AG08395 (cell line): ENCODE measurements at regions not wholly inside any gene's neighbourhood (a gene's known extent, or its start where the extent isn't known, plus 50 kb on each side); places are given as distances from the start of the nearest gene placed in this dataset.
"Not testable (repeated sequence)": the region's sequence is repeated elsewhere in the genome, so short reads cannot be mapped to it uniquely, and the experiment has no call there.

Source experiments
- DNase-seq: peaks from one replicate; pipeline ENCODE4 v3.0.0; 2012; ENCODE audit warnings: mixed read lengths, low spot score

DNA sequence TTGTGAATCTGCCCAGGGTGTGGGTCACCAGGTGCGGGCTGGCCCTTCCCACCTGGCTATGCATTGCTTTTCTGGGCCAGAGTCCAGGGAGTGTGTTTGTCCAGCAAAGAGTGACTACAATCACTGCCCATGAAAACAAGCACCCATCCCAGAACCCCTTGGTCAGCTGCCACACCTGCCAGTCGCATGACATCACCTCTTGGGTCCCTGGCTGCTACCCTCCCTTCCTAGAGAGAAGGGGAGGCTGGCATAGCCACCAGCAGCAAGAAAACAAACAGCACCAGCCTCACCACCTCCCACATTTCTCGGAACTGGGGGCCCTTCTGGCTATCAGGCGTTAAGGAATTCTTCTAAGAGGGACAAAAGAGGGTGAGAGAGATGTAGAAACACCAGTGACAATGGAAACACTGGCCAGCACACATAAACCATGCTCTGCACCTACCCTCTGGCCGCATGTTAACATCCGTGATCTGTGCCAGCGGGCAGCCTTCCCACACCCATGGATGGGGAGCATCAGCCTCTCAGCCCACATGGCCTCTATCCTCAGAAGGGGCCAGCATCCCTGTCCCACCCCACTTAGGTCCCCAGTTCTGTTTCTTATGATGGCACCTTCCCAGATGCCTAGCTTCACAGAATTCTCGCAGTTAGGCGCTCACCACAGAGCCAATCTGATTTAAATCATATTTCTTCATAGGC lies 109.7 kb upstream of the GLI2 start:
- DNase-seq = no peak

- DNase-seq = no peak
Measured at GRCh38 chr2:120626566-120626965, 109.1 kb upstream of the GLI2 start.

- no peak for DNase-seq
Measured at GRCh38 chr2:120628248-120628647, 107.4 kb upstream of the GLI2 start.

DNA sequence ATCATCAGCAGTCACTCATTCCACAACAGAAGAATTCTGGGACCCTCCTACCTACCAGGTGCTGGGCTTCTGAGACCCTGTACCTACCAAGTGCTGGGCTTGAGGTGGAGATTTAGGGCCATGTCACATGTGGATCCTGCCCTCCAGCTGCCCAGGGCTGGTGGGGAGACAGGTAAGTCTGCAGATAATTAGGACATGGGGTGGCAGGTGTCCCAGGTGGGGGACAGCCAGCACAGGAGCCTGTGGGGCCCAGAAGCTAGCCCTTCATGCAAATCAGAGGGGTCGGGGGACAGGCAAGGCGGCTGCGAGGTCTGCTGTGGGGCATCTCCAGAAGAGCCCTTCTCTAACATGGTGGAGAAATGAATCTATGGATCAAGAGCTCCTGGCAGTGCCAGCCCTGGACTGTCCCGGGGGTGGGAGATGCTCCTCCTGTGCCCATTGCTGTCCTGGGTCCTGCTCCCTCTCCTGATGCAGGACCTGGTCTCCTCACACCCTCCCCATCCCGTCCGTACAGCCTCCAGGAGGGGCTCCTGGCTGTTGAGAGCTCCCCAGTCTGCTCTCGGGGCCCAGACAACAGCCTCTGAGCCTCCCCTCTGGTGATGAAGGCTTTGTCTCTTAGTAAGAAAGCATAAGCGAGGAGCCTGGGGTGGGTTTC lies 106.3 kb upstream of the GLI2 start:
- DNase-seq = no peak

DNA sequence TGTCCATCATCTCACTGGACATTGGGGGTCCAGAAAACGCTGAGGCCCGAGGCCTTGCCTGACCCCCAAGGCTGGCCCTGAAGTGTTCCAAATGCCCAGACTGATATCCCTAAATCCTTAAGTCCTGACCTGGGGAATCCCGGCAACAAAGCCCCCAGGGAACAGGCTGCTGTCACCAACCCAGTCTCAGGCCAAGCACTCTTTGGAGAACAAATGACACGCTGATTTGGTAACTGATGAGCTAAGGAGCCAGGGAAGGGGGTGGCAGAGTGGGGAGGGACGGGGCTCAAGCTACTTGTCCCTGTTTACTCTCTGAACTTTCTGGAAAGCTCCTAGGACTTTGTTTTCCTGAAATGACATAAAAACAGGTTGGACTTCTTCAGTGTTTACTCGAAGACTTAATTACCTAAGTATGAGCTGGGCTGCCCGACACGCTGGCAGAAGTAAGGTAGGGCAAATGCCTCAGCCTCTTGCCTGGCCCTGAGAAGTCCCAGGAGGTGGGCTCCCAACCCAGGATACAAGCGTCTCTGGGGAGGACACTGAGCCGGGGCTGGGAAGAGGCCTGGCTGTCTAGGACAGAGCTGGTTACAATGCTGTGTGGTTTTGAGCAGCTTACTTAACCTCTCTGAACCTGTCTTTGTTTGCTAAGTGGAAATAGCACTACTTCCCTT lies 105.5 kb upstream of the GLI2 start:
- DNase-seq = no peak

GRCh38 chr2:120631236-120631635 lies 104.4 kb upstream of the GLI2 start:
- no peak for DNase-seq

DNA sequence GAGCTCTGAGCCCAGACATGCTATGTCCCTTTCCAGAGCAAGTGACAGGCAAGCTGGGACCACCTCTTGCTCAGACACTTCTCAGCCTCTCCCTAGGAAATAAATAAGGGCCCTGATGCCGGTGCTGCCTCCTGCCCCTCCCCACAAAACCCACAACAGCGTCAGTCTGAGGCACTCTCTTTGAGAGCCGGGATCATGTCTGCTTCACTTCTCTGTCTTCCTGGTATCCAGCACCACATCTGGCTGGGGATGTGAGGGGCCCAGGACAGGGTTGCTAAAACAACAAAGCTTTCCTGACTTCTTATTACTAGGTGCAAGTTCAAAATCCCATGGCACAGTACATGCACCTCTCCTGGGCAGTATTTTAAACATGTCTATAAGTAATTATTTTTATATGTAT lies 103.9 kb upstream of the GLI2 start:
- no peak for DNase-seq

- DNase-seq = no peak
Measured at GRCh38 chr2:120632796-120633646, 102.6 kb upstream of the GLI2 start.

DNA sequence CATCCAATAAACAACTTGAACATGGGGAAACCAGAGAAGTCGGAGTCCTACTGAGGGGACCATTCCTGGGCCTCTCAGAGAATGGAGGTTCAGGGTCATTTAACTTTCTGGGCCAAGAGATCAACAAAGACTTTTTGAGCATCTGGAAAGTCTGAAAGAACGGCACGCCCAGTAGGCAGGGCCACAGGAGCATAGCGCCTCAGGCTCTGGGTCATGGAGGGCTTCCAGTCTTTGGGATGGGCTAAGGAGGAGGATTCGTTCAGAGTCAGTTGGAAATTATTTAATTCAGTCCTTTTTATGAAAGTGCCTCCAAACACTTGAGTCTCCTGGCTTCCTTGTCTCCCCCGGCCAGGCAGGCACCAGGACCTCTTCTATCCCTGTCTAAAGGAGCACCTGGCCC lies 101.1 kb upstream of the GLI2 start:
- no peak for DNase-seq

DNA sequence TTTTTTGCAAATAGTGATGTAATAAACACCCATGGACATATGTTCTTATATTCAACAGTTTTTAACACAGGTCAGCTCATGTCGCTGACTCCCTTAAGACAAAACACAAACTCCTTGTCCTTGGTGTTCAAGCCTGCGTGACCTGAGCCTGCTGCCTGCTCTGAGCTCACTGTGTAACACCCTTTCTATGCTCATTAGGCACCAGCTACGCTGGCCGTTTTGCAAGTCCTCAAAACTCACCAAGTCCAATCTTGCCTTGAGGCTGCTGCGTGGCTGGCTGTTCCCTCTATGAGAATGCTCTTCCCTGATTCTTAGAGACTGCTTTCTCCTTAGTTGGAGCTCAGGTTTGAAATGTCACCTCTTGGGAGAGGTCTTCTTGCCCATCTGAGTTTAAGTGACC lies 100.5 kb upstream of the GLI2 start:
- no peak for DNase-seq

DNA sequence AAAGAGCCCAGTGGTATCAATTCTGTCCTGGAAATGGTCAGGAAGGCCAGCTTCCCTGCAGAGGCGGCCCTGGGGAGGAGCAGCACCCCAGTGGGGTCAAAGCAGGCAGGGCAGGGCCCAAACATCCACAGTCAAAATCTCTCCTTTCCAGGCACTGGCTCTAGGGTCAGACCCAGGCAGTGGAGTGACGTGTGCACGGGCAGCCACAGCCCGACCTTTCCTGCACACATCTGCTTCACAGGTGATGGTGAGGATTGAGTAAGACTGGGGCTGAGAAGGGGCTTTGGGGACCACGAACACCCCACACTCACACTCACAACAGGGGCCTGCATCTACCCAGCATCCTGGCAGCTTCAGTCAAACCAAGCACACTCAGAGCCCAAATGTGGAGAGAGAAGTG lies 97.8 kb upstream of the GLI2 start:
- no peak for DNase-seq

DNA sequence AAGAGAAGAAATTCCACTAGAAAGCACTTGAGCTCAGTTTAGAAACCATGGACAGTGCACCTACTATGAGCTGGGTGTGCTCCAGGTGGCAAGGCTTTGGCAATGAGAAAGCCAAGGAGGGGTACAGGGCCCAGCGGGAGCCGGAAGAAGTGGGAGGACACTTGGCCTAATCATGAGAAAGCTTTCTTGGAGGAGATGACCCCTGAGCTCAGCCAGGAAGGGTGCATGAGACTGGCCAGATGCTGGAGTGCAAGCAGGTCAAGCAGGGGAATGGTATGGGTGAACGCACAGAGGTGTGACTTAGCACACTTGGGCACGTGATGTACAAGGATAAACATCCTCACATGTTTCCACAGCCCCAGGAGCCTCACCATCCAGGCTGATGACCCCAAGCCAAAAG lies 97.2 kb upstream of the GLI2 start:
- no peak for DNase-seq

GRCh38 chr2:120641366-120641771 lies 94.3 kb upstream of the GLI2 start:
- peak; percentile 68 for DNase-seq

DNA sequence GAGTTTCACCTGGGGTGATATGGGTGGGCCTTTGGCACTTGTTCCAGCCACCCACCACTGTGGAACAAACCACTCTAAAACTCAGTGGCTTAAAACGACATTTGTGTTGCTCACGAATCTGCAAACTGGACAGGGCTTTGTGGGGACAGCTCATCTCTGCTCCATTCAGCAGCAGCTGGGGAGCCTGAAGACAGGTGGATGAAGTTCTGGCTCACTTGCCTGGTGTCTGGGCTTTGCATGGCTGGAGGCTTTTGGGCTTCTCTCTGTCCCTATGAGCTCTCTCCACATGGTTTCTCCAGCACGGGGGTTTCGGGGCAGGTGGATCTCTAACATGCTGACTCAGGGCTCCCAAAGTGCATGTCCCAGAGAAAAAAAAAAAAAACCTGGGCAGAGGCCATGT lies 93.0 kb upstream of the GLI2 start:
- DNase-seq = no peak

DNA sequence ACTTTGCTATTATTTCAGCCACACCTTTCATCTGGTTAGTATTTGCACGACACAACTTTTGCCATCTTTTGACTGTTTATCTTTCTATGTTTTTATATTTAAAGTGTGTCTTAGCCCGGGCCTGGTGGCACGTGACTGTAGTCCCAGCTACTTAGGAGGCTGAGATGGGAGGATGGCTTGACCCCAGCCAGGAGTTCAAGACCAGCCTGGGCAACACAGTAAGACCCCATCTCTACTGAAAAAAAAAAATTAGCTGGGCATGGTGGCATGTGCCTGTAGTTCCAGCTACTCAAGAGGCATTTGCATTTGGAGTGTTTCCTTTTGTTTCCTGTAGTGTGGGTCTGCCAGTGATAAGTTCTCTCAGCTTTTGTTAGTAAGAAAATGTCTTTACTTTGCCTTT lies 88.7 kb upstream of the GLI2 start:
- DNase-seq = no peak

DNA sequence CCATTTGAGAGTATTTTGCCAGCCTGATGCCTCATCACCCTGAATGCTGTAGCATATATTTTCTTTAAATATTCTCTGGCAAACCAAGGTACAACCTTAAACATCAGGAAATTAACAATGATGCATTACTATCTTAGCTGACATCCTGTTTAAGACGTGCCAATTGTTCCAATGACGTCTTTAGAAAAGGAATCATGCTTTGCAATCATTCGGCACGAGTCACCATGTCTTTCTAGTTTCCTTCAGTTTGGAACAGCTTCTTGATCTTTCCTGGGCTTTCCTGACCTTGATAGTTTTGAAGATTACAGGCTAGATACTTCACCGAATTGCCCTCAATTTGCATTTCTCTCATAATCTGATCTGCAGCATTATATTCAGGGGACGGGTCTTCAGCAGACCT lies 88.2 kb upstream of the GLI2 start:
- peak; percentile 67 for DNase-seq

DNA sequence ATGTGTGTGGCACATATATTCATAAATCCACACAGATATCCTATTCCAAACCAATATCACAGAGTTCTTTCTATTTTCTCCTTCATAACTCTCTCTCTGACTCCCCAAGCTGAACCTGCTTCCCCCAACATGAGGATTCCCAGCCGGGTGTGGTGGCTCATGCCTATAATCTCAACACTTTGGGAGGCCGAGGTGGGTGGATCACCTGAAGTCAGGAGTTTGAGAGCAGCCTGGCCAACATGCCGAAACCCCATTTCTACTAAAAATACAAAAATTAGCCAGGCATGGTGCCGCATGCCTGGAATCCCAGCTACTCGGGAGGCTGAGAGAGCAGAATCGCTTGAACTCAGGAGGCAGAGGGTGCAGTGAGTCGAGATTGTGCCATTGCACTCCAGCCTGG lies 86.3 kb upstream of the GLI2 start:
- not testable (repeated sequence) for DNase-seq

GRCh38 chr2:120650022-120650644 lies 85.5 kb upstream of the GLI2 start:
- no peak for DNase-seq

DNA sequence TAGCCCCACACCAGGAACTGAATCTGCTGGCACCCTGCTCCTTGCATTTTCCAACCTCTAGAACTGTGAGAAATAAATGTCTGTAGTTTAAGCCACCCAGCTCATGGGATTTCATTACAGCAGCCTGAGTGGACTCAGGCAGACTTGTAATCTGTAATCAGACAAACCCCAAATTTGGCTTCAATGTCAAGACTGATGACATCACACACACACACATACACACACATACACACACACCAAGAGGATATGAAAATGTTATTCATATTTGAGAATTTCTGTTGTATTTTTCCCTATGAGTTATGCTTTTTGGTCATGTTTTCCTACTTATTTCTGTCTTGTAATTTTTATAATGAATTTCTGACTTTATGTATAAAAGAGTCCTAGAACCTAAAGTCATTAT lies 83.8 kb upstream of the GLI2 start:
- DNase-seq = no peak

DNA sequence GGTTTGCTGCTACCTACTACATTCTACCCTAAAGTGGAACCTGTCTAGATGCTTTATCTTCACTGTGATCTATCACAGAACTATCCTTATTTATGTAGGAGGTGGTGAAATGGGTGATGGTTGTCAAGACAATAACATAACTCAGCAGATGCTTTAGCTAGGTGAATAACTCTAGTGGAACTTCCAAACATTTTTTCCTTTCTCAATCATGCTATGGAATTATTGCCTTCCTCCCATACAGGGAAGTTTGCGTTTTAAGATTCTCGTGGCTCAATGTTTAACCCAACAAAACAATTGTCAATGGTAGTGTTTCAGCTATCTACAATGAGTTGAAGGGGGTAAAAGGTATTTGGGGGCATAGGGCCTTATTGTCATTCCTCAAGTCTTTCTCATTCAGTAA lies 82.6 kb upstream of the GLI2 start:
- DNase-seq = peak; percentile 45

DNA sequence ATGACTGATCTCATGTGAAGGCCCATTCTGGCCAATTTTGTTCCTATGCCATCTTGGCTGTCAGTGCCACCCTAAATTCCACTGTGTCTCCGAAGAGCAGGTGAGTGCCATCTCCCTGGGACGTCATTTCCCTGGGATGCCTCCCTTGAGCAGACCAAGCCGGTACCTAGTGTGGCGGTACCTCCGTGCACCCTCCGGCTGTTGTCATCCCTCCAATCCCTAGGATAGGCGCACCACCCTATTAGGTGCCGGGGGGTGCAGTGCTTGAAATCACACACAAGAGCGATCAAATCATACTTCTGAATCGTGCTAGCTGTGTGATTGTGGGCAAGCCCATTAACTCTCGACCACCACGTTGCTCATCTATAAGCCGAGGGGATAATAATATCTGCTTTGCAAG lies 81.8 kb upstream of the GLI2 start:
- DNase-seq = no peak
